ENCODE measurements at regions not wholly inside any gene's neighbourhood (a gene's known extent, or its start where the extent isn't known, plus 50 kb on each side); places are given as distances from the start of the nearest gene placed in this dataset.

DNA sequence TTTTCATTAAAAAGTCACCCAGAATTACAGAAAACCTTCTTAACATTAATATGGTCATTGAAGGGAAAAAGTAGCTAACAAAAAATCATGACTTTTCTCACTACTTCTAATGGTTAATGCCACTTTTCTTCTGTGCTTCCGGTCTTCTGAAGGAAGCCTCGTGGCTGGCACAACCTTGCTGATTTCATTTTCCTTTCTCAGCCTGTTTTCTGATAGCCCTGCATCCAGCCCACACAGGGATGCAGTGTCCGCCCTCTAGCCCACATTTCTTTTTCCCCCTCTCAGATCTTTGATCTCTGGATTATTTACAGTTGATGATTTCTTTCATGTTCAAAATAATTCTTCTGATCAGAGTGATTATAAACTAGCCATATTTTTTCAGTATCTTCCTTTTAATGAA is 655.4 kb upstream of the EPHA7 start:
- no peak for DNase-seq (ENCODE audit: low spot score)

DNA sequence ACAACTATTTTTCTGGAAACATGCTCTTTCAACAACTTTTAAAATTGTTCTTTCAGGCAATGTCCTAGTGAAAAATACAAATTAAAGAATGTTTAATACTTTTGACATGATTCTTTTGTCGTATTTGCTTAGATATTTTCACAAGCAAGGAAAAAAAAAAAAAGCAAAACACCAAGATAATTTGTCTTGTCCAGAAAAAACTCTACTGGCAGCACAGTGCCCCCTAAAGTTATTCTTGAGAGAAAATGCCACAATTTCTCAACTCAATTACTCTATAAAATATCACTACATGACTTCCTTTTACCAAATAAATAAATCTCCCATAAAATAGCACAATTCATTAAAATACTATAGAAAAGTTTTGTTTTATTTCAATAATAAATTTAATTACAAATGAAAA is 652.5 kb upstream of the EPHA7 start:
- DNase-seq (ENCODE audit: low spot score) = no peak

DNA sequence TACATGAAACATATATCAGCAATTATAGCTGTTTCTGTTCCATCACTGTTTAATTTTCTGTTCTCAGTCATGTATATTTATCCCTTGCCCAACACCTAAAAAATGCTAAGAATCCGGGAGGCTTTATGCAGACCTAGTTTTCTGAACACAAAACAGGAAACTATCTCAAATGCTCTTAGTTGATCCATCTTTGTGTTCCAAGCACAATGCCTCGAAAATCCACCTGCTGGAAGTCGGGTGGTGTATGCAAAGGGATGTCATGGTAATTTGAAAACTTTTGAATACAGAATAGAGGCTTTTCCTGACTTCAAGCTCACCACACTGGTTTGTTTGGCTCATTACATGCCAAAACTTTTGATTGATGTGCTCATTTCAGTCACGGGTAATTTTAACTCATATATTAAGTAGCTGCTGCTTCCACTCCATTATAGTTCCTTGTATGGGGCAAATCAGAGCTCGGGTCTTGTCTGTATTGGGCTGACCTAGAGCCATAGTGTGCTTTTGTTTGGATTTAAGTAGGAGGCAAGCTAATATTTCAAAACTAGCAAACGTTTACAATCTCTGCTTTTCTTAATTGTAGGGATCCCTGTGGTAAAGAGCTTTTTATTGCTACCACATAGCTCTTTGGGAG is 646.5 kb upstream of the EPHA7 start:
- DNase-seq (ENCODE audit: low spot score) = peak; percentile 47

DNA sequence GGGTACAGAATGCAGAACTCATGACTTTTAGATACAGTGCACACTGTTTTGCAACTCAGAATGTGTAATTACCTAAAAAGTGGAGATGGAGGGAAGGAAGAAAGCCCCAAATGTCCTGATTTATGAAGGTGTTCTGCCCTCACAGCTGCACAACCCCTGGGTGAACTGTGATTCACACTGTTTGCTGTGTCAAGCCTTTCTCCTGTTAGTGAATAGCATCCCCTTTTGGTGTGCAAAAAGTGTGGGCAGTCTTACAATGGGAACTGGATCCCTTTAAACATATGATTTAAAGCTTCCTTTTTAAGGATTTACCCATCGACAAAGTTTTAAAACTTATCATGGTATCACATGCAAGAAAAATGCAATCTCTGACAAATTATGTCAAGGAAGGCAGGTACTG is 633.4 kb upstream of the EPHA7 start:
- DNase-seq (ENCODE audit: low spot score) = no peak

DNA sequence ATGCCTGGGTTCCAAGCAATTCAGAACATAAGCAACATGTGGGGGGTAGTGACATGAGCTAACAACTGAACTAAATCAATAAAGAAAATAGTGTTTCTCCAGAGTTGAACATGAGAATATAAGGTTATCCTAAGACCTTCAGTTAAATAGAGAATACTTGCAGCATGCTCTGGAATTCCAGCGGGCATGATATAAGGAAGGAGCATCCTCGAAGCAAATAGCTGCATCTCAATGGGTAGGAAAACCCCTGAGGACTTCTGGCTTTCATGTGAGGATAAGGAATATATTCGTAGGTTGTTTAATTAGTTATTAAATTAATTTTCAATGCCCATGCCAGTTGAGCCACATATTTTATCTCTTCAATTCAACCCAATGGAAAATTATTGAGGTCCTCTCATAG is 631.2 kb upstream of the EPHA7 start:
- DNase-seq (ENCODE audit: low spot score) = no peak

DNA sequence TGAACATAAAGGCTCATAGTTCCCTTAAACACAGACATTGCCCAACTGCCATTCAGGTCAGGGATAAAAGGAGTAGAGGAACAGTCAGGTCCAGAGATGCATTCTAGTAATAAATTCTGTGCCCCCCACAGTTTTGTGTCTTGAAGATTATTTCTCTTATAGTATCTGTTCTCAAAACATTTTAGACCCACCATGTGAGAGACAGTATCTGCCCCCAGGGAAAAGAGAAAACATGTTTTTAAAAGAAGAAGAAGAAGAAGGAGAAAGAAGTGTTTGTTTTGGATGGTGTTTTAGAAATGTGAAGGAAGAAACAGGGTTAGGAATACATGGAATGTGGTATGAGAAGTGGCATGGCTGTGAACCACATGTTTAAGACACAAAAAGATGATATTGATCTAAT is 629.6 kb upstream of the EPHA7 start:
- no peak for DNase-seq (ENCODE audit: low spot score)

DNA sequence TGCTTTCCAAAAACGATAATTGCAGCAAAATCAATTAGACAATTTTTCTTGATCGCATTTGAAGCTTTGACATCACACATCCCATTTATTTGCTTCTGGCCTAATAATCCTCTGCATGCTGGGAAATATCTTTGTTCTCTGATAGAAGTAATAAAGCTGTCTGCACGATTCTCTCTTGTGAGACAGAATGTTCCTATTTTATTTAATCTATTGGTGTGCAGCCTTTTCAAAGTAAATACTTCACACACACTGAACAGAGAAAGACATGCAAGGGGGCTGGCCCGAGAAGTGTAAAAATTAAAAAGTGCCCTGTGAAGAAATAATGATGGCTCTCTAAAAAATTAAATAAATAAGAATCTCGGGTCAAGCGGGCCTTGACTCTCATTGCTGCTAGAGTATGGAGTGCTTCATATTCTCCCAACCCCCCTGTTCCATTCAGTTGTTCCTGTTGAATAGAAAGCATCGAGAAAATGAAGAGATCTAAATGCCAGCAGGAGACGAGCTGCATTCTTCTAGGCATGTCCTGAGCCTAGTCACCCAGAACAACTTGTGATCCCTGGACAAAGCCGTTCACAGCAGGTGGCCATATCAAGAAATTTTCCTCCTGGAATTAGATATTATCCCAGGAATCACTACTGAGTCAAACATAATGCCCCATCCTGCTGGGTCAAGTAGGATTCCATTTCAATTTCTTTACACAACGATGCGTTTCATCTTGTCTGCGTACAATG is 625.9 kb upstream of the EPHA7 start:
- peak; percentile 79 for DNase-seq (ENCODE audit: low spot score)

DNA sequence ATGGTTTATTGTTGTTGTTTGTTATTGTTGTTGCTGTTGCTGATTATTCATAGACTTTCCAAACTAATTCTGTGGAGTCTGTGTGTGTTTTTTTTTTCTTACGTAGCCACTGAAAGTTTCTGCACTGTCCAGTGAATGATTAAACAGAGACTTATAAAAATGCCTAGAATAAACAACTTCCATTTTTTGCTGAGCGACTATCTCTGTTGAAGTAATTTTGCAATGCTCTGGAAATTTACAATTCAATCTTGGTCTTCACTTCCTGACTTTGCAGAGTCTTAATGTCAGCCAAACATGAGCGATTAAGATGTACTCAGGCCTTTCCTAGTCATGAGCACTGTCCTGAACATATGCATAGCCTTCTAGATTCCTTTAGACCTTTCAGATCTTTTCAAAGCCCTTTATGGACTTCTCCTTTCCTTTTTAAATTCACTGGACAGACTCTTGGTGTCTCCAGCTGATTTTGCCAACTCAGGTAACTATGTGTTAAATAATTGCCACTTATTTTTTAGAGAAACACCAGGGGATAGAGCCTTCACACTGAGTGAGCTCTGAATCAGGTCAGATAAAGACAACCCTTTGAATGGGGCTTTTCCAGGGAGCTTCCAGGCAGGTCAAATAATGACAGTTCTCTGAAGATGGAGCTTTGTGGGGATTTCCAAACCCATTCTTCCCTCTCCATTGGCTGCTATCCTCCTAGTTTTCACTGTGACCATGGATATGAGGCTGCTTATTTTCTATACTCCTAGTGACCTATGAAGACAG is 622.8 kb upstream of the EPHA7 start:
- no peak for DNase-seq (ENCODE audit: low spot score)

DNA sequence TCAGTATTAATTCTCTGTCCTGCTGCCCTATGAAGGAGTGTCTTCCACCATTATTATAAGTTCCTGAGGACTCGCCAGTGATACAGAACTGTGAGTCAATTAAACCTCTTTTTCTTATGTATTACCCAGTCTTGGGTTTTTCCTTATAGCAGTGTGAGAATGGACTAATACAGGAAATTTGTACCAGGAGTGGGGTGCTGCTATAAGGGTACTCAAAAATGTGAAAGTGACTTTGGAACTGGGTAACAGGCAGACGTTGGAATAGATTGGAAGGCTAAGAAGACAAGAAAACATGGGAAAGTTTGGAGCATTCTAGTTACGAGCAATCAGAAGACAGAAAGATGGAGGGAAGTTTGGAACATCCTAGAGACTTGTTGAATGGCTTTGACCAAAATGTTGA is 616.7 kb upstream of the EPHA7 start:
- DNase-seq (ENCODE audit: low spot score) = no peak

DNA sequence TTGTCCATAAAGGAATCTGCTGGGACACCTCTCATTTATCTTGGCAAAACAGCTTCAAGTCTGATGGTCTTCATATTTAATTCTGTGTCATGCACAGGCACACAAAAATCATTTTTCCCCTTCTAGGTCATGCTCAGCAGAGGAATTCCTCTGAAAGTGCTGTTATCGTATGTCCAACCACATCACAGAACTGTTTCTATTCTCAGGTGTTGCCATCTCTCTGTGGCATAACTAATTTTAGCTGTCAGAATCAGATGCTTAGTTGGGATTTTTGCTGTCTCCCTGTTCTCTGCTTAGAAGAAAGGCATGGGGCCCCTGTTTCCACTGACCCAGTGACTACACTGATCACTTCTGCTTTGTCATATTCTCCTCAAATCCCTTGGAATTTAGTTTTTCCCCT is 608.0 kb upstream of the EPHA7 start:
- no peak for DNase-seq (ENCODE audit: low spot score)

DNA sequence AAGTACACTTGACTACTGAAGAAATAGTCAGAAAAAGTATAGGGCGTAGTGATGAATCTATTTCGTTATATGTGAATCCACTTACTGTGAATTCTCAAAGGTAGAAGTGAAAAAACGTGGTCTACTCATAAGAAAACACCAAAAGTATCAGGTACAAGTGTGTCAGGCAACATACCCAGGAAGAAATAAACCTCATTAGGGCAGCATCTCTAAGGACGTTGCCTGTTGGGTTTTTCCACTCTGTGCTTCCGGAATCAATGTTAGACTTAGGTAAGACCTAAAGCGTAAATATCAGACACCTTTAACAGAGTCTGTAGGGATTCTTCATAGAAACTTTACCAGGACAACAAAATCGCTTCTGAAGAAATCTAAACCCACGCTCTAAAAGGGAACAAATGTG is 607.2 kb upstream of the EPHA7 start:
- DNase-seq (ENCODE audit: low spot score) = no peak

DNA sequence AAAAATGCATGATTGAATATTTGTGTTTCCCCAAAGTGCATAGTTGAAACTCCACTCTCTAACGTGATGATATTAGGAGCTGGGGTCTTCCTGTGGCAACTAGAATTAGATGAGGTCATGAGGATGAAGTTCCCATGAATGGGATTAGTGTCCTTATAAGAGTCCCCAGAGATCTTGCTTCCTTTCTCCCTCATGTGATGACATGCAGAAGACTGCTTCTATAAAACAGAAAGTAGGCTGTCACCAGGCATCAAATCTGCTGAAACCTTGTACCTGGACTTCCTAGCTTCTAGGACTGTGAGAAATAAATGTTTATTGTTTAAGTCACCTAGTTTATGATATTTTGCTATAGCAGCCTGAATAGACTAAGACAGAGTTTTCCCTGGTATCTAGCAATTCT is 586.5 kb upstream of the EPHA7 start:
- DNase-seq (ENCODE audit: low spot score) = no peak

DNA sequence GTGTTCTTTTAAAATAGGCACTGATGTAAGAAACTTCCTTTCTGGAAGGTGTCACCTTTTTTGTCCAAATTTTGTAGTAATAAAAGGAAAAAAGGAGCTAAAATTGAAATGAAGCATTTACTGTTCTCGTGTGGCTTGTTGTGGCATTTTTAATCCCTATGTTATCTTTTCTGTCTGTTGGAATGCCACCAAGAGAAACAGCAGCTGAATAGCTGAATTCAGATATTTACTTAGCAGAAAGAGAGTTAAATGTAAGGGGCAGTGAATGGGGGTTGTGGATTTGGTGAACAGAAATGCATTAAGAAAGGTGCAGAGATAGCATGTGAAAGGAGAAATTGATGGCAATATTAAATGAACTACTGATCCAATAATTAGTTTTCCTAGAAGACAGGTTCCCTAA is 573.6 kb upstream of the EPHA7 start:
- no peak for DNase-seq (ENCODE audit: low spot score)

DNA sequence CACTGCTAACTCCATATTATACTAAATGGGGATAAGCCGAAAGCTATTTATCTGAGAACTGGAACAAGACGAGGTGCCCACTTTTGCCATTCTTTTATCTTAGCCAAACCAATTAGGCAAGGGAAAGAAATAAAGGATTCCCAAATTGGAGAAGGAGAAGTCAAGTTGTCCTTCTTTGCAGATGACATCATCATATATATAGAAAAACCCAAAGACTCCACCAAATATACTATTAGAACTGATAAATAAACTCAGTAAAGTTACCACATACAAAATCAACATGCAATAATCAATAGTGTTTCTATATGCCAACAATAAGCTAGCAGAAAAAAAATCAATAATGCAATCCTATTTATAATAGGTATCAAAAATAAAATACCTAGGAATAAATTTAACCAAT is 570.3 kb upstream of the EPHA7 start:
- no peak for DNase-seq (ENCODE audit: low spot score)

DNA sequence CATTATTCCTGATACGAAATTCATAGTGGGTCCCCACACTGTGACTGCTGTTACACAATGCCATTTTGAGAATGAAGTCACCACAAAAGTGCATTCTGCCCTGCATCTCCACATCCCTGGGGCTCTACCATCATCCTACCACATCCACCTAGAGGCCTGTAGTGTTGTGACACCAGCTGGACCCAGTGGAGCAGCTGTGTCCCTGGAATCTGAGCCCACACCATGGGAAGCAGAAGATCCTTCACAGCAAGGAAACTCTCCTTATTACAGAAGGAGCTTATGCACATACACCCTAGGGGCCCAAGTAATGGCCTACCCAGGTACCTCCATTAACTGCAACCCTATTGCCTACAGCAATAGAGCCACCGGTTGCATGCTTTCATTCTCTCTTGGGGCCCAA is 566.6 kb upstream of the EPHA7 start:
- DNase-seq (ENCODE audit: low spot score) = no peak

DNA sequence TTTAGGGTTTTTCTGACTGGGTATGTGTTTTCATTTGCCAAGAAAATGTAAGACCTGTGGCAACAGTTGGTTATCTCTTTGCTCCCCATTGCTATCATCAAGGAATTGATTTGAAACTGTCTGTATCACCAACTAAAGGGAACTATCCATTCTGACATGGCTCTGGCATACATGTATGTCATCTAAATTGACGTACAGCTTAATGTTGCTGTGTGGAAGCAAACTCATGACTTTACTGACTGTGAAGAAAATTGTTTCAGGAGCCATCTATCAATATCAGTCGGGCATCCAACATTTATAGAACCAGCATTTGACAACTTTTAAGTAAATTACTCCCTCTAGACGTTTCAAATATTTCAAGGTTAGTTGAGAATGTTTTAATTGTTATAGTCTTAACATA is 555.8 kb upstream of the EPHA7 start:
- DNase-seq (ENCODE audit: low spot score) = no peak

DNA sequence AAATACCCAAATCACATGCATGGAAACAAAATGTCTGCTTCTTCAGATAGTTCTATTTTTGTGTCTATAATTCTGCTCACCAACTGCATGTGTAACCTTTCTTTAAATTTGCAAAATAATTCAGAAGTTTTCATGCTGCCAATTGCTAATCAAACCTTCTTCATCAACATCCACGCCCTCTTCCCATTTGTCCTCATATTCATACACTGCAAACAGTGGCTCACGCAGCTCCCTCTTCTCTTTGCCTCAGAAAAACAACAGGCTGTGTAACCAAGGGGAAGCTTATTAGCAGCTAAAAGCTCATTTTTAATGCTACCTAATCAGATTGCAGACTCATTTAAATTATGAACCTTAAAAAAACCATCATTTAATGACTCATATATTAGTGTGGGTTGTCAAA is 555.0 kb upstream of the EPHA7 start:
- no peak for DNase-seq (ENCODE audit: low spot score)

DNA sequence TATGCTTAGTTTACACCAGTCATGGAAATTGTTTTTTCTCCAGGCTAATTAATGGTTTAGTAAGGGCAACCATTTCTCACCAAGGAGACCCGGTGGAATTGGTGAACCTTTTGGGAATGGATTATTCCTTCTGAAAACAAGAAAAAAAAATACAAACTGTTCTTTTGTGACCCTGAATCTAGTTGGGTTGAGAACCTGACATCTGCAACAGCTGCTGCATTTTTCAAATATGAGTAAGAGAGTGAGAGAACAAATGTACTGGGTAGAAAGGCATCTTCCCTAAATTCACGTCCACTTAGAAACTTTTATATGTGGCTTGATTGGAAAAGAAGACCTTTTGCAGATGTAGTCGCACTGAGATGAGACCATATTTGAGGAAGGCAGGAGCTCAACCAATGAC is 553.4 kb upstream of the EPHA7 start:
- DNase-seq (ENCODE audit: low spot score) = no peak

DNA sequence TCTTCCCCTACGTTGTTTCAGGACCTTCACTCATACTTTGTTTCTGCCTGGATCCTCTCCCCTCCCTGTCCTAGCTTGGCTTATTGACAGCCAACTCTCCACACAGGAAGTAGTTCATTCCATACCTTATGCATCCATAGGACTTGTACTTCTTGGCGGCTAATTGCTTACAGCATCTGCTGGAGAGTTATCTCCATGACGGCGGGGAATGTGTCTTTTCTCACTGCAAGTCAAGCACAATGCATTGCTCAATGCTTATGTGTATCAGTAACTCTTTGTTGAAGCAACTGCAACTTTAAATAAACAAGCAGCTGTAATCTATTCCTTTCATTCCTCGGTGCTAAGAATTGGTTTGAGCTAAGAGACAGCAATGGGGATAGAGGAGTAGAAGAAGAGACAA is 551.3 kb upstream of the EPHA7 start:
- no peak for DNase-seq (ENCODE audit: low spot score)

DNA sequence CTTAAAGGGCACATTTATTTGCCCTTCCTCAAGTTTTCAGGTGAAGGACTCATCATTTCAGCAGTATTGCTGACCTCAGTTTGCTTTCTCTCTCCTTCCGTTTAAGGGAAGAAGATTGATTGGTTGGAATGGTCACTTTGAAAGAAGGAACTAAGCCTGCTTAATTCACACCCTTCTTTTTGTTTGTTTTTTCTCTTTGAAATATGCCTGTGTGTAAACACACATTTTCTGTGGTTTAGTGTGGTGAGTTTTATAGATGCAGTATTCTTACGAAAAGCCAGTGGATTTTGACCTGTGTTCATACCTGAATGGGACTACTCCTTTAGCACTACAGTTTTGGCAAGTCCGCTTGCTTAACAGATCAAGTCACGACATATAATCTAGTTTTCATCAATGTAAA is 548.8 kb upstream of the EPHA7 start:
- no peak for DNase-seq (ENCODE audit: low spot score)

DNA sequence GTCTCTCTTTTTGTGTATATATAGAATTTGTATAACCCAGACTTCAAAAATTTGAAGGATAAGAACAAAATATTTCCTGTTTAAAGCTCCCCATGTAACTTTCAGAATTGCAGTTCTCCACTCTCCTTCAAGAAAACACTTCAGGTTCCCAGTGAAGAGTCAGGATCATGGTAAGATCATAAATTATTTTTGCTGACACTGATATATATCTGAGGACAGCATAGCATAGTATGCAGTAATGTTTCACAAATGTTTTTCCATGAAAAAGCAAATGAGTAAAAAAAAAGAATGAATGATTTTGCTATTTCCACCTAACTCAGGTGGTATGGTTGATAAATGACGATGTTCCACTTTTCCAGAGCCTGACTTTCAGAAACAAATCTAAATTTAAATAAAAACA is 545.6 kb upstream of the EPHA7 start:
- no peak for DNase-seq (ENCODE audit: low spot score)

DNA sequence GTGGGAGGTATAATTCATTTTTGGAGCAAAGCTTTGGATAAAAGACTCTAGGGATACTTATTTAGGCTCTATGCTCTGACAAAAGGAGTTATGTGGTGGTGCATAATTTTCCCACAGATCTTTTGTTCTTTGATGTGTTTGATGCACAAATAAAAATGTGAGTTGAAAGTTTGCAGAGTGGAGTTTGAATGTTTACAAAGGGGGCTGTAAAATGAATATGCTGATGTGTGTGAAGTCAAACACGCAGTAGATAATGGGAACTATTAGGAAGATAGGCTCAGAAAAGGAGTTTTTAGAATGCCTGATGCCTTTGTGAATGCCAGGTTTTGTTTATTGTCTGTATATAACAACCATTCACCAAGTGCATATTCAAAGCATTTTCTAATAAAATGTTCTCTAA is 545.0 kb upstream of the EPHA7 start:
- no peak for DNase-seq (ENCODE audit: low spot score)

DNA sequence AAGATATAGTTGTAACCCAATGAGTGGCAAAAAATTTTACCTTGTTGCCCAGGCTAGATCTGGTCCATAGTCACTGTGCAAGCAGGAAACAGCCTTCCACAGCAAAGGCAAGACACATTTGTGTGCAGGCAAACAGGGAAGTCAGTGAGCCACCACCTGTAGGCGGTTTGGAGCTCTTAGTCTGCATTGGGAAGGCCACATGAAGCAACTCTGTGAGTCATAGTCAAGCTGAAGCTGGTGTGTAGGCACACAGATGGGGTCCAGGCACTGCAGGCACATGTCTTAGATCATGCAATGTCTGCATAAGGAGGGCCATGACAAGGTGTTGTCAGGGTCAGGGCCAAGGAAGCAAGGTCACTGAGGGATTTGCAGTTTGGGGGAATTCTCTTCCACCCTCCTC is 543.2 kb upstream of the EPHA7 start:
- no peak for DNase-seq (ENCODE audit: low spot score)

DNA sequence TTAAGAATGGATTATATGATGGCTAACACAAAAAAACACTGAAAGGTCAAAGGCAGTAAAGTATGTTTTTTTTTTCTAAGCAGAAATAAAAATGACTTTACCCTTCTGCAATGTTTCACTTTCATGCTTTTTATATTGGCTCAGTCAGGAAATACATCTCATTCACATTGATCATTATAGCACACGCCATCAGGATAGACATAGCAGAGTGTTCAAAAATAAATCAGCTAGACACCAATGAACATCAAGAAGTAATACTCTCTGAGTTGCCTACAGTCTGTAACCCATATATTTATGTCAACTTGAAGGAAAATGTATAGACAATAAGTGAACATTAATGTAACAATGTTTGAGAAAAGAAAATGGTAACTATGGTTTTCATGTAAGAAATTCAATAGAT is 535.2 kb upstream of the EPHA7 start:
- DNase-seq (ENCODE audit: low spot score) = no peak

Measured in ecto neural progenitor cell (in vitro differentiated cells).